ENCODE measurements at regions not wholly inside any gene's neighbourhood (a gene's known extent, or its start where the extent isn't known, plus 50 kb on each side); places are given as distances from the start of the nearest gene placed in this dataset.

GRCh38 chr2:33933203-33933602, 334.1 kb upstream of the FAM98A start (continued):
- TF ChIP-seq HDAC2 (IDR thresholded peaks at IDR 0.05; ENCODE audit: borderline replicate concordance in 1 of 2, low read depth in 2 of 2, low read length in 2 of 2) (no peak), NANOG (IDR thresholded peaks at IDR 0.05; ENCODE audit: insufficient read depth, low read depth, low read length, poor library complexity, severe bottlenecking) (no peak), MAX (IDR thresholded peaks at IDR 0.05) (no peak), USF2 (IDR thresholded peaks at IDR 0.05; ENCODE audit: low read length) (no peak), HDAC6 (IDR thresholded peaks at IDR 0.05; ENCODE audit: low read depth, low read length) (no peak)

All from H1 (cell line).